ENCODE measurements at regions not wholly inside any gene's neighbourhood (a gene's known extent, or its start where the extent isn't known, plus 50 kb on each side); places are given as distances from the start of the nearest gene placed in this dataset.

DNA sequence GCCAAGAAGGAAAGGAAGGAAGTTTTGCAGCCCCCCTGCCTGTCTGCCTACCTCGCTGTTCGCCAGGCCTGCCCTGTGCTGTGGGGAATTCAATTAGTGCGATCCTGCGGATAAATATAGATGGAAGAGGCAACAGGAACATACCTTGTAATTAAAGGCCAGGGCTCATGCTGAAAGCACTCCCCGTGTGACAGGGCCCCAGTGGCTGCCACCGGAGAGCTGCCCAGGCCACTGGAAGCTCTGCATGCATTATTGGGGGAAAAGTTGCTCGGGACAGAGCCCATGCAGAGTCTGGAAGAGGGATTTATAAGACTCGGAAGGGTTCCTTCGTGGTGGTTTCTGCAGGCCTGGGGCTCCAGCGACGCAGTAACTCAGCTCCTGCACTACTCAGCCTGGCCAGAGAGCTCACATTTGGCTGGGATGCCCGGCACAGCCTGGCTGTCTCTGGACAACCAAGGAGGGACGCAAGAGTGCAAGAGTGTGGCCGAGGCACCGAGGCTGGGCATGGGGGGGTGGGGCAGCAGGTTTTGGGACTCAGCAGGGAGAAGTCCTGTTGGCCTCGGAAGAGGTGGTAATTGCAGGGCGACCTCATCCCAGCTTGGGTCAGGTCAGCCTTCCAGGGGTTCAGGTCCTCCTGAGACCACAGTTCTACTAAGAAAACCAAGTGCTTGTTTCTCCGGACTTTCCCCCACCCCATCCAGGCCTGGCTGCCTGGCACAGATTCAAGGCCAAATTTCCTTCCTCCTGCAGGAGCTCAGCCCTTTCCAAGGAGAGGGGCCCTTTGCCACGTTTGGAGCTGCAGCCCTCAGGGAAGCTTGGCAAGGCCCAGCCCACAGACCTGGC is 68.1 kb upstream of the GGTA1 start:
- no peak overlapping the region for H3K4me2 ChIP-seq (ENCODE audit: low read length)
- no peaks in the 10 kb centered on the region for H3F3A ChIP-seq (ENCODE audit: insufficient read depth, low read length, poor library complexity, severe bottlenecking)
- no peak overlapping the region for H3K4me3 ChIP-seq (ENCODE audit: low read length)
- no peaks in the 10 kb centered on the region for H3K9me2 ChIP-seq (ENCODE audit: insufficient read depth, low read length)
- no peak overlapping the region for H3K9ac ChIP-seq (ENCODE audit: low read length)
- H3K36me3 ChIP-seq (ENCODE audit: insufficient read depth, low read length): no peaks in the 10 kb centered on the region
- no peaks in the 10 kb centered on the region for H3K79me2 ChIP-seq (replicated peaks; ENCODE audit: insufficient read depth, low read length)
- no peaks in the 10 kb centered on the region for H3K9me3 ChIP-seq (ENCODE audit: low read length)
- H2AFZ ChIP-seq (ENCODE audit: low read depth, low read length): no peak overlapping the region
- TF ChIP-seq MXI1 (conservative IDR thresholded peaks at IDR 0.05; ENCODE audit: poor library complexity, severe bottlenecking) (no peak), EZH2 (IDR thresholded peaks at IDR 0.05; ENCODE audit: borderline replicate concordance, insufficient read depth, low read length, poor library complexity, severe bottlenecking) (no peak), EP300 (conservative IDR thresholded peaks at IDR 0.05; ENCODE audit: poor library complexity, severe bottlenecking) (no peak), SMC3 (conservative IDR thresholded peaks at IDR 0.05; ENCODE audit: poor library complexity) (no peak), RAD21 (conservative IDR thresholded peaks at IDR 0.05) (no peak), TAF1 (IDR thresholded peaks at IDR 0.05; ENCODE audit: low read depth) (no peak), POLR2AphosphoS5 (IDR thresholded peaks at IDR 0.05) (no peak)
- TF ChIP-seq, protein P1, sequence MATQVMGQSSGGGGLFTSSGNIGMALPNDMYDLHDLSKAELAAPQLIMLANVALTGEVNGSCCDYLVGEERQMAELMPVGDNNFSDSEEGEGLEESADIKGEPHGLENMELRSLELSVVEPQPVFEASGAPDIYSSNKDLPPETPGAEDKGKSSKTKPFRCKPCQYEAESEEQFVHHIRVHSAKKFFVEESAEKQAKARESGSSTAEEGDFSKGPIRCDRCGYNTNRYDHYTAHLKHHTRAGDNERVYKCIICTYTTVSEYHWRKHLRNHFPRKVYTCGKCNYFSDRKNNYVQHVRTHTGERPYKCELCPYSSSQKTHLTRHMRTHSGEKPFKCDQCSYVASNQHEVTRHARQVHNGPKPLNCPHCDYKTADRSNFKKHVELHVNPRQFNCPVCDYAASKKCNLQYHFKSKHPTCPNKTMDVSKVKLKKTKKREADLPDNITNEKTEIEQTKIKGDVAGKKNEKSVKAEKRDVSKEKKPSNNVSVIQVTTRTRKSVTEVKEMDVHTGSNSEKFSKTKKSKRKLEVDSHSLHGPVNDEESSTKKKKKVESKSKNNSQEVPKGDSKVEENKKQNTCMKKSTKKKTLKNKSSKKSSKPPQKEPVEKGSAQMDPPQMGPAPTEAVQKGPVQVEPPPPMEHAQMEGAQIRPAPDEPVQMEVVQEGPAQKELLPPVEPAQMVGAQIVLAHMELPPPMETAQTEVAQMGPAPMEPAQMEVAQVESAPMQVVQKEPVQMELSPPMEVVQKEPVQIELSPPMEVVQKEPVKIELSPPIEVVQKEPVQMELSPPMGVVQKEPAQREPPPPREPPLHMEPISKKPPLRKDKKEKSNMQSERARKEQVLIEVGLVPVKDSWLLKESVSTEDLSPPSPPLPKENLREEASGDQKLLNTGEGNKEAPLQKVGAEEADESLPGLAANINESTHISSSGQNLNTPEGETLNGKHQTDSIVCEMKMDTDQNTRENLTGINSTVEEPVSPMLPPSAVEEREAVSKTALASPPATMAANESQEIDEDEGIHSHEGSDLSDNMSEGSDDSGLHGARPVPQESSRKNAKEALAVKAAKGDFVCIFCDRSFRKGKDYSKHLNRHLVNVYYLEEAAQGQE (IDR thresholded peaks at IDR 0.05; ENCODE audit: borderline replicate concordance): no peak
- TF ChIP-seq, protein P2, sequence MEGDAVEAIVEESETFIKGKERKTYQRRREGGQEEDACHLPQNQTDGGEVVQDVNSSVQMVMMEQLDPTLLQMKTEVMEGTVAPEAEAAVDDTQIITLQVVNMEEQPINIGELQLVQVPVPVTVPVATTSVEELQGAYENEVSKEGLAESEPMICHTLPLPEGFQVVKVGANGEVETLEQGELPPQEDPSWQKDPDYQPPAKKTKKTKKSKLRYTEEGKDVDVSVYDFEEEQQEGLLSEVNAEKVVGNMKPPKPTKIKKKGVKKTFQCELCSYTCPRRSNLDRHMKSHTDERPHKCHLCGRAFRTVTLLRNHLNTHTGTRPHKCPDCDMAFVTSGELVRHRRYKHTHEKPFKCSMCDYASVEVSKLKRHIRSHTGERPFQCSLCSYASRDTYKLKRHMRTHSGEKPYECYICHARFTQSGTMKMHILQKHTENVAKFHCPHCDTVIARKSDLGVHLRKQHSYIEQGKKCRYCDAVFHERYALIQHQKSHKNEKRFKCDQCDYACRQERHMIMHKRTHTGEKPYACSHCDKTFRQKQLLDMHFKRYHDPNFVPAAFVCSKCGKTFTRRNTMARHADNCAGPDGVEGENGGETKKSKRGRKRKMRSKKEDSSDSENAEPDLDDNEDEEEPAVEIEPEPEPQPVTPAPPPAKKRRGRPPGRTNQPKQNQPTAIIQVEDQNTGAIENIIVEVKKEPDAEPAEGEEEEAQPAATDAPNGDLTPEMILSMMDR (IDR thresholded peaks at IDR 0.05; ENCODE audit: poor library complexity, severe bottlenecking): no peak
- no peaks in the 10 kb centered on the region for H3K27me3 ChIP-seq (ENCODE audit: insufficient read depth, low read depth, low read length)
- H3K27ac ChIP-seq (ENCODE audit: low read length): no peak overlapping the region
- no peaks in the 10 kb centered on the region for H4K20me1 ChIP-seq (ENCODE audit: insufficient read depth)

DNA sequence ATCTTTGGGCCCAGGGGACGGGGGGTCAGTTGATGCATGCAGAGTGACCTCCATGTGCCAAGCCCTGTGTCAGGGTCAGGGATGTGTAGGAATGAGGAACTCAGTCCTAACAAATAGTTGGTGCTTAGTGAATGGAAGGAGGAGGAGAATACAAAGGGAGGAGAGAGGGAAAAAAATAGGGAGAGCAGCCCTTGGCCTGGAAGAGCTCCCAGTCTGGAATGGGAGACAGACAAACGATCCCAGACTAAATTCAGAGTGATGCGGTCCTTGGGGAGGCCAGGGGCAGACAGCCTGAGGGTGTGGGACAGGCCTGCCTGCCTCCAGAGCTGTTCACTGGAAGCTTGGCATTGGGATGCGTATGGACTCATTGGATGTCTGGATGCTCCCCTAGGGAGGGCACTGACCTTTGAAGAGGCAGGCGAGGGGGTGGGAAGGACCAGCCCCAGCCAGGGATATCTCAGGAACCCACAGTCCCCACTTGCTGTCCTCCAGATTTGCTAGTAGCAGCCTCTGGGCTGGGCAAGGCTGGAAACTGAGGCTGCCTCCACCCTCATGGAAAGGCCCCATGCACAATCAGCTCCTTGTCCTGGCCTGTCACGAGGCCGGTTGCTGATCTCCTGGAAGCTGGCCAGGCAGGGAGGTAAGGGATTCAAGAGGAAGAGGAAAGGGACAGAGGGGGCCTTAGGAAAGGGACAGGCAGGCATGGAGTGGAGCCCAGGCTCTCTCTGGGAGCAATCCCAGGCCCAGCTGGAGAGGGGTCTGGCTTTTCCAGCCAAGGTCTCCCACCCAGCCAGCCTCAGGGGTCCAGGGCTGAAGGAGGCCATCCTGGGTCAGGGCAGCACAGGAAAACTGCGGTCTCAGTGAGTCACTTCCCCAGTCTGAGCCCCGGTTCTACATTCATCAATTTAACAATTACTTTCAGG is 69.0 kb upstream of the GGTA1 start:
- TF ChIP-seq, protein P1 (IDR thresholded peaks at IDR 0.05; ENCODE audit: borderline replicate concordance): no peak
- TF ChIP-seq EZH2 (IDR thresholded peaks at IDR 0.05; ENCODE audit: borderline replicate concordance, insufficient read depth, low read length, poor library complexity, severe bottlenecking): no peak
- no peak for TF ChIP-seq EP300 (conservative IDR thresholded peaks at IDR 0.05; ENCODE audit: poor library complexity, severe bottlenecking)
- TF ChIP-seq RAD21 (conservative IDR thresholded peaks at IDR 0.05): no peak
- TF ChIP-seq SMC3 (conservative IDR thresholded peaks at IDR 0.05; ENCODE audit: poor library complexity): no peak
- TF ChIP-seq MXI1 (conservative IDR thresholded peaks at IDR 0.05; ENCODE audit: poor library complexity, severe bottlenecking): no peak
- TF ChIP-seq POLR2AphosphoS5 (IDR thresholded peaks at IDR 0.05): no peak
- no peak for TF ChIP-seq TAF1 (IDR thresholded peaks at IDR 0.05; ENCODE audit: low read depth)
- TF ChIP-seq, protein P2 (IDR thresholded peaks at IDR 0.05; ENCODE audit: poor library complexity, severe bottlenecking): no peak
- H3K9me2 ChIP-seq (ENCODE audit: insufficient read depth, low read length): no peaks in the 10 kb centered on the region
- H2AFZ ChIP-seq (ENCODE audit: low read depth, low read length): no peak overlapping the region
- H3K36me3 ChIP-seq (ENCODE audit: insufficient read depth, low read length): no peaks in the 10 kb centered on the region
- no peaks in the 10 kb centered on the region for H3F3A ChIP-seq (ENCODE audit: insufficient read depth, low read length, poor library complexity, severe bottlenecking)
- no peaks in the 10 kb centered on the region for H3K79me2 ChIP-seq (replicated peaks; ENCODE audit: insufficient read depth, low read length)
- no peaks in the 10 kb centered on the region for H3K9me3 ChIP-seq (ENCODE audit: low read length)
- no peak overlapping the region for H3K4me3 ChIP-seq (ENCODE audit: low read length)
- H4K20me1 ChIP-seq (ENCODE audit: insufficient read depth): no peaks in the 10 kb centered on the region
- H3K27ac ChIP-seq (ENCODE audit: low read length): no peak overlapping the region
- no peaks in the 10 kb centered on the region for H3K27me3 ChIP-seq (ENCODE audit: insufficient read depth, low read depth, low read length)
- no peak overlapping the region for H3K9ac ChIP-seq (ENCODE audit: low read length)
- no peak overlapping the region for H3K4me2 ChIP-seq (ENCODE audit: low read length)
